Kidney epithelial cell (primary cell): ENCODE measurements at regions not wholly inside any gene's neighbourhood (a gene's known extent, or its start where the extent isn't known, plus 50 kb on each side); places are given as distances from the start of the nearest gene placed in this dataset.

Experiments used
- DNase-seq: peaks from one replicate; pipeline ENCODE4 v3.0.0-alpha.2; 2010; ENCODE audit warnings: low read depth
- H3K27me3 ChIP-seq: 2 replicates; pipeline ENCODE4 v1.6.0; 2011; ENCODE audit warnings: low read length; ENCODE audit not compliant: control insufficient read depth, insufficient read depth
- H3K36me3 ChIP-seq: 2 replicates; pipeline ENCODE4 v1.5.1; 2011; ENCODE audit warnings: low read length; ENCODE audit not compliant: control insufficient read depth, insufficient read depth
- H3K4me3 ChIP-seq: 2 replicates; pipeline ENCODE4 v1.5.1; 2011; ENCODE audit warnings: low read depth, mild to moderate bottlenecking, control low read depth, low read length
- TF ChIP-seq, protein P1 (sequence below): IDR thresholded peaks from 2 replicates; pipeline ENCODE4 v1.5.1; 2011; ENCODE audit warnings: mild to moderate bottlenecking, moderate library complexity, low read length, control low read depth, inconsistent platforms; ENCODE audit not compliant: insufficient read depth, poor library complexity, severe bottlenecking

DNA sequence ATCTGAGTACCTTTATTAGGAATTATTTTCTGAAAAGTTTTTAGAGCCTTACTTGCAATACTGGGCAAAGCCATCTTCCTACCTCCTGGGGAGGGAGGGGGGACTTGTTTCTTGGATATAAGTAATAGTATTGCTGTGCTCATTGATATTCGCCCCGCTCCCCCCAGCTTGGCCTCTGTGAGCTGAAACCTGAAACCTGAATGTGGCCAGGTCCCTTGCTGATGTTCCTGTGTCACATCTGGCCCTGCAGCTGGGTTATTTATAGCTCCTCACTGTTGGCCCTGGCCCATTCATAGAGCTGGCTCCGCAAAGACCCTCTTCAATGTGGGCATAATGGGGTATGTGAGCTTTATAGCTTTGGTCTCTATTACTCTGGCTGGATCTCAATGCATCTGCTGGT is 59.5 kb downstream of the FRMPD3 start:
- no peaks in the 10 kb centered on the region for H3K36me3 ChIP-seq
- no peak for DNase-seq
- no peak overlapping the region for H3K4me3 ChIP-seq
- TF ChIP-seq, protein P1, sequence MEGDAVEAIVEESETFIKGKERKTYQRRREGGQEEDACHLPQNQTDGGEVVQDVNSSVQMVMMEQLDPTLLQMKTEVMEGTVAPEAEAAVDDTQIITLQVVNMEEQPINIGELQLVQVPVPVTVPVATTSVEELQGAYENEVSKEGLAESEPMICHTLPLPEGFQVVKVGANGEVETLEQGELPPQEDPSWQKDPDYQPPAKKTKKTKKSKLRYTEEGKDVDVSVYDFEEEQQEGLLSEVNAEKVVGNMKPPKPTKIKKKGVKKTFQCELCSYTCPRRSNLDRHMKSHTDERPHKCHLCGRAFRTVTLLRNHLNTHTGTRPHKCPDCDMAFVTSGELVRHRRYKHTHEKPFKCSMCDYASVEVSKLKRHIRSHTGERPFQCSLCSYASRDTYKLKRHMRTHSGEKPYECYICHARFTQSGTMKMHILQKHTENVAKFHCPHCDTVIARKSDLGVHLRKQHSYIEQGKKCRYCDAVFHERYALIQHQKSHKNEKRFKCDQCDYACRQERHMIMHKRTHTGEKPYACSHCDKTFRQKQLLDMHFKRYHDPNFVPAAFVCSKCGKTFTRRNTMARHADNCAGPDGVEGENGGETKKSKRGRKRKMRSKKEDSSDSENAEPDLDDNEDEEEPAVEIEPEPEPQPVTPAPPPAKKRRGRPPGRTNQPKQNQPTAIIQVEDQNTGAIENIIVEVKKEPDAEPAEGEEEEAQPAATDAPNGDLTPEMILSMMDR = no peak
- H3K27me3 ChIP-seq = peaks cover 34% of the 10 kb centered on the region

DNA sequence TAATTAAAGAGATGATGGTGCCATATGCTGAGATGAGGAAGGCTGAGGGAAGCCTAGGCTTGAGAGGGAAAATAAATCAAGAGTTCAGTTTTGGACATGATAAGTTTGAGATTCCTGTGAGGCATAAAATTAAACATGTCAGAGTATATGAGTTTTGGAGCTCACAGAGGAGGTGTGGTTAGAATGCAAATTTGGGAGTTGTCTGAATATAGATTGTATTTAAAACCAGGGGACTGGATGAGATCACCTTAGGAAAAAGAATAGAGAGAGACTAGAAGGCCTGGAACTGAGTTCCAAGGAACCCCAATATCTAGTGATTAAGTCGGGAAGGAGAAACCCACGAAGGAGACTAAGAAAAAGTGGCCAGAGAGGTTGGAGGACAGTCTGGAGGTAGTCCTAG is 65.5 kb downstream of the FRMPD3 start:
- no peaks in the 10 kb centered on the region for H3K36me3 ChIP-seq
- no peak for DNase-seq
- H3K4me3 ChIP-seq = no peak overlapping the region
- H3K27me3 ChIP-seq = peaks cover 4% of the 10 kb centered on the region
- TF ChIP-seq, protein P1 = no peak

DNA sequence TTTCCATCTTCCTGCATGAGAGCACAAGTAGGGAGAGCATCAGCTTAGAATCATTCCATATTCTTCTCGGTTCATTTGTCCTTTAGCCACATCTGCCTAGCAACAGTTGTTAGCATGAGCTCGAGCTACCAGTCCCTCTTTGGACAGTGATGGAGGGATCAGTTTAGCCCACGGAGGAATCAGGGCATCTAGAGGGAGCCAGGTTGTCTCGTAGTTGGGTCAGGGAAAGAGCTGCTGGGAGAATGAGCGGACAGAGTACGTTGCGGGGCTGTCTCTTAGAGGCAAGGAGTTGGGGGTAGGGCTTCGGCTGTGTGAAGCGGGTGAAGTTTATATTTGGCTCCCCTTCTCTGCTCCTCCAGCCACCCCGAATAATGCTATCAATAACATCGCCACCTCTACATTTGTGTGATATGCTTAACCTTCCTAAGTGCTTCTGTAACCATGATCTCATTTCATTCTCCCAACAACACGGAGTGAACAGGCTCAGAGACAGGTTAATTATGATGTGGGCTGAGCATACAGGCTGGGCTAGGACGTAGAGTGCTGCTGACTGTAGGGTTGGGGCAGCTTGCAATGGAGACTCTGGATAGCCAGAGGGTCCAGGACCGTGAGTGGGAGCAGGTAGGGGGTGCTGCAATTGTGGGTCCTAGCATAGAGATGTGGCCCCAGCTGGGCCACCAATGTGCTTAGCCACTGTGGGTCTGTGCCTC is 72.6 kb downstream of the FRMPD3 start:
- no peak for DNase-seq
- no peak overlapping the region for H3K4me3 ChIP-seq
- TF ChIP-seq, protein P1 = no peak

DNA sequence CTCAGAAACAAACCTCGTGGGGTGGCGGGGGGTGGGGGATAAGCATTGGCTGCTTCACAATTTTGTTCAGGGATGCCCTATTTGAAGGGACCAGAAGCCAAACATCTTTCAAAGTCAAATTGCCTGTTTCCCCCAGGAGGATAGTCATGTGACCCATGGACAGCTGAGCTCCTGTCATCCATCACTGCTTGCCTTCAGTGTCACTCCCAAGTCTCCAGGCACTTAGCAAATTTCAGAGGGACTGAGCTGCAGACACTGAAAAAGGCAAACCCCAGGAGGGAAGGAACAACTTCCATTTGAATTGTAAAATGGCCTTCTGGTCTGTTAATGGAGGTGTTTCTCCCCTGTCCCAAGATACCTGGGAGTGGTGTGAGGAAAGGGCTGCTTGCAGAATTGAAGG is 73.4 kb downstream of the FRMPD3 start:
- TF ChIP-seq, protein P1 = no peak
- Histone ChIP-seq H3K27me3 (peaks cover 8% of the 10 kb centered on the region), H3K4me3 (no peak overlapping the region), H3K36me3 (no peaks in the 10 kb centered on the region)
- DNase-seq = no peak

More for the DNA sequence above, 72.6 kb downstream of the FRMPD3 start:
- peaks cover 8% of the 10 kb centered on the region for H3K27me3 ChIP-seq
- H3K36me3 ChIP-seq = no peaks in the 10 kb centered on the region

DNA sequence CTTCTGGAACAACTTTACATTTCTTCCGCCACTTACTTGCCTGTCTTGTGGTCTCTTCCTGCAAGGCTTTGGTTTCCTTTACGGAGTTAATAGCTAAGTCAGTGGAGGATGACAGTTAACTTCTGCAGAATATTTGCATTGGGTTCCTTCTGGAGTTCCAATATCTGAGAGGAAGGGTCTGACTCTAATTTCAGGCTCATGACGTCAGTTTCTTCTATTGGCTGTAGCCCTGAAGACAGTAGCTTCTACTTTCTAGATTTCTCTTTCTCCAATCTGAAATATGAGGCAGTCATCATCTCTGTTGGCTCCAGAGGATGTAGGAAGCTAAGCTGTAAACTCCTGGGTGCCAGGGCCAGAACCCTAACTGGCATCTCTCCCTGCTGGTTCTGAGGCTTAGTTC is 76.7 kb downstream of the FRMPD3 start:
- DNase-seq = no peak
- TF ChIP-seq, protein P1 = no peak
- no peak overlapping the region for H3K4me3 ChIP-seq
- peaks cover 14% of the 10 kb centered on the region for H3K27me3 ChIP-seq
- no peaks in the 10 kb centered on the region for H3K36me3 ChIP-seq

DNA sequence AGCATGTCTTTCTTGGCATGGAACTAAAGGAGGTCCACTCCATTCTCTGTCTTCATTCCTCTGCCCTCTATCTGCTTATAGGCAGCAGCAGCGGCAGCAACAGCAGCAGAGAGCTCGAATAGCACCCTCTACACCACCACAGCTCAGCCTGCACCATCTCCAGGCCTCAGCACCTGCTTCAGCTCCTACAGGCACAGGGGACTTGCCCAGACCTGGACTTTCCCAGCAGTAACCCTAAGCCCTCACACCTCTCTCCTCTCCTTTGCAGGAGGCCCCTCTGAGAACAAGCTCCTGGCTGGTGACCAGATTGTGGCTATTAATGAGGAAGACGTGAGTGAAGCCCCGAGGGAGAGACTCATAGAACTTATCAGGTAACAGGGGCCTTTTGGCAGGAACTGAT is 80.7 kb downstream of the FRMPD3 start:
- Histone ChIP-seq H3K4me3 (no peak overlapping the region), H3K27me3 (peaks cover 10% of the 10 kb centered on the region), H3K36me3 (no peaks in the 10 kb centered on the region)
- no peak for DNase-seq
- TF ChIP-seq, protein P1 = no peak
